HG03097 (cell line): ENCODE measurements at regions not wholly inside any gene's neighbourhood (a gene's known extent, or its start where the extent isn't known, plus 50 kb on each side); places are given as distances from the start of the nearest gene placed in this dataset.

Source experiments
- ATAC-seq: cut with Tn5 transposase; IDR thresholded peaks from one replicate; pipeline ENCODE4 v1.9.1; 2021; ENCODE audit not compliant: unreplicated experiment, low FRiP score

DNA sequence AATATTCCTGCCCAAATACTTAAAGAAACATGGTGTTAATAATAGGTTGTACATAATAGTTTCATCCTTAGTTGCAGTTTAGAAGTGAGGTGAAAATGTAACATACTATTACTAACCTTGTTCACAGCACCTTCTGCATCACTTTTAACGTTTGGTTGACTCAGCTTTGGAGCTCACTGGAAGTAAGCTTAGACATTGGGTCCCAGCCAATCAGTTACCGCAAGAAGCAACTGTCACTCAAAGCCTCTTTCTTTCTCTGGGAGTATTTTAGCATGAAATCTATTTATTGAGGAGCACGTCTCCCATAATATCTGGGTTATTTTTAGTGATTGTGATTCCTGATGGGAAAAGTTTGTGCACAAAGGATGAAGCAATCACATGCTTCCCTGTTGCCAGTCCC, 472.6 kb downstream of the SNAPC1 start:
- no peak for ATAC-seq

DNA sequence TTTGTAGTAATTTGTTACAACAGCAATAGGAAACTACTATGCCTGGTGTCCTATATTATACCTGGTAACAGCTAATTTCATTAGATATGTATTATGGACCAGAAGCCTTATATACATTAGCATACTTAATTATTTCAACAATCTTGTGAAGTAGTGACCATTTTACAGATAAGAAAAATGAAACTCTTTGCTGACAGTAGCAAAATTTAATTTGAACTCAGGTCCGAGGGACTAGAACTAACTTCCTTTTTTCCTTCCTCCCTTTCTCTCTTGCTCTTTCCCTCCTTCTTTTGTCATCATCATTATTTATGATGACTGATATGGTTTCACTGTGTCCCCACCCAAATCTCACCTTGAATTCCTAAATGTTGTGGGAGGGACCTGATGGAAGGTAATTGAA, 482.0 kb downstream of the SNAPC1 start:
- ATAC-seq = no peak

DNA sequence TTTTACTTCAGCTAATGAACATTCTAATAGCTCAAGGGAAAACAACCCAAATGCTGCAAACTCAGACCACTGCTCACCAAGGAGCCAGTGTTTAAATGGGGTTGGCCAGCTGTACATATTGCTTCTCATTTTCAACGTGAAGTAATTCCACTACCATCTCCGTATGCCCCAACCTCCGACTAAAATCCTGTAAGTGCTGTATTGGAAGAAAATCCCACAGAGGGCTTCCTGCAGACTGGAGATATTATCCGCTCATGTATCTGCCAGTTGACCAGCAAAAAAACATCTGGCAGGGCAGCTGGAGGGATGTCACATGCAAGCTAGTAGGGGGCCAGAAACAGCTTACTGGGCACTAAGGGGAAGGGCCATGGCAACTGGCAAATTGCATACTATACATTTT, 485.0 kb downstream of the SNAPC1 start:
- ATAC-seq = no peak

DNA sequence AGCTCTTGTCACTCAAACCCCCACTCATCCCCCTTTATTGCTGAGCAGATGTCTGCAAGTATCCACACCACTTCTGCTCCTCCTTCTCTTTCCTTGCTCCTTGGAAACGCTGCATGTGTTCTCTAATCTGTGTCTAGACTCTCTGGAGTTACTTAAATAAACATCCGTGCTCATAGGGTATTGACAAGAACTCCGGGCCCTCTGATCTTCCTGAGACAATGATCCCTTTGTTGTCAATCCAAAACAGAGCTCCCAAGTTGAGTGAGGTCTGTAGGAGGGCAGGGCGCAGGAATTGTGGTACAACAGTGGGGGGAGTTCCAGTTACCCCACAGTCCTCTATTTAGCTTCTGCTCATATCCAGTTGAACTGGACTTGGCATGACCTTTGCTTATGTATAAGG, 489.0 kb downstream of the SNAPC1 start:
- ATAC-seq = no peak

DNA sequence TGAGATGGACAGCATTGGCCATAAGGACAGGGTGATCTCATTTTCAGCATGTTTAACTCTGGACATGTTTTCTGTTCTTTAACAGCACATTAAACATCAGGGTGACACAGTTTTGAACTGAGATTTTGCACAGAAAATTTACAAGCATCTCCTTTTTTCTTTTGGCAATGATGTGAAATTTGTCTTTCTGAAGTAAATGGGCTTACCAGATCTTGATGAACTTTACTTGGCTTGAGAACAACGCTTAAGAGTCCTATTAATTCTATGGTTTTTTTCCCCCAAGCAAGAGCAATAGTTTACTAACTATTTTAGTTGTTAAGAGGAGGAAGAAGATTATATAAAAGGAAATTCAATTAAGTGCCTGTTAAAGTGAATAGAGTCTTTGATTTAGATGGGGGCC, 491.0 kb downstream of the SNAPC1 start:
- ATAC-seq = no peak

DNA sequence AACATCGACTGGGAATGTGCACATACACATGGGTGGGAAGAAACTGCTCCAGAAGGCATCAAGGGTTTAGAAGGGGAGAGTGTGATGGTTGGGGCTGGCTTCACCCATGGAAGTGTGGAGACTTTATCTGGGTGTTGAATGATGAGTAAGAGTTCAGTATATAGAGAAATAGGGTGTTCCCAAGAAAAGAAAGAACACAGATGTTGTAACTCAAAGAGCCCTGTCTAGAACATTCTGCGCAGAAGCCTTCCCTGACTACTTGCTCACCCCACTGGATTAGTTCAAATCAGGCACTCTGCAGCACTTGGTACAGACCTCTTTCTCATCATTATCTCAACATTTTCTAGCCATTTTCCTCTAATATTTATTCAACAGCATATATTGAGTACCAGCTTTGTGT, 491.7 kb downstream of the SNAPC1 start:
- ATAC-seq = no peak

DNA sequence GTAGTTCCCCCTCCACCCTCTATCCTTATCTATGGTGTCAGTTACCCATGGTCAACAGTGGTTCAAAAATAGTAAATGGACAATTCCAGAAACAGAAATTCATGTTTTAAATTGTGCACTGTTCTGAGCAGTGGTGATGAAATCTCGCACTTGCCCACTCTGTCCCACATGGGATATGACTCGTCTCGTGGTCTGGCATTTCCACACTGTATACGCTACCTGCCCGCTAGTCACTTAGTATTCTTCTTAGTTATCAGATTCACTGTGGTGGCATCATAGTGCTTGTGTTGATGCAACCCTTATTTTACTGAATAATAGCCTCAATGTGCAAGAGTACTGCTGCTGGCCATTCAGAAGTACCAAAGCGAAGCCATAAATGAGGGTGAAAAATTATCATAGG, 507.0 kb downstream of the SNAPC1 start:
- no peak for ATAC-seq

DNA sequence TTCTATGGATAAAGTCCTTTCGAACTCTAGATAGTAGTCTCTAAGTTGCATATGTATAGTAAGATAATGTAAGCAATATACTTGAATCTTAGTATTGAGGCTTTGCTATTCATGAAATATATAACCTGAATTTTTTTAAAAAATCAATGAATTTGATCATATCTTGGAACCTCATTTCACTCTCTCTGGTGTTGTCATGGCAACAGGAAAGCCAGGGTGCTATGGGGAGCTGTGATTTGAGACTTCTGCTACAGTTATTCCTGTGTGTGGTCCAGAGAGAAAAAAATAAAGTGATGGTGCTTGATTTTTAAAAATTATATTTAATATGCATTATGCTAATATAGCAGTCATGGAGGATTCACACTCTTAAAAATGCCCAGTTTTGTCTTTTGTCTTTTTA, 508.0 kb downstream of the SNAPC1 start:
- no peak for ATAC-seq

GRCh38 chr14:62280366-62280765, 518.1 kb downstream of the SNAPC1 start:
- no peak for ATAC-seq

DNA sequence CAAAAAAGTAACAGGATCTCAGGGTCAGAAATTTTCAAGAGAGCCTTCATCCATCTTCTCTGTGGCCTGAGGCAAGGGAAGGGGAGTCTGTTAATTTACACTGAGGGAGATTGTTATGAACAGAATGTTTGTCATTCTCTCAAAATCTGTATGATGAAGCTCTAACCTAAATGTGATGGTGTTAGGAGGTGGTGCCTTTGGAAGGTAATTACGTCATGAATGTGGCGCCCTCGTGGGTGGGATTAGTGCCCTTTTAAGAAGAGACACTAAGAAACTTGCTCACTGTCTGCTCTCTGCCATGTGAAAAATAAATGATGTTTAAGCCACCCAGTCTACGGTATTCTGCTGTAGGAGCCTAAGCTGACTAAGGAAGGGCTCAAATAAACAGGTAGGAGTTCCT, 521.6 kb downstream of the SNAPC1 start:
- no peak for ATAC-seq

DNA sequence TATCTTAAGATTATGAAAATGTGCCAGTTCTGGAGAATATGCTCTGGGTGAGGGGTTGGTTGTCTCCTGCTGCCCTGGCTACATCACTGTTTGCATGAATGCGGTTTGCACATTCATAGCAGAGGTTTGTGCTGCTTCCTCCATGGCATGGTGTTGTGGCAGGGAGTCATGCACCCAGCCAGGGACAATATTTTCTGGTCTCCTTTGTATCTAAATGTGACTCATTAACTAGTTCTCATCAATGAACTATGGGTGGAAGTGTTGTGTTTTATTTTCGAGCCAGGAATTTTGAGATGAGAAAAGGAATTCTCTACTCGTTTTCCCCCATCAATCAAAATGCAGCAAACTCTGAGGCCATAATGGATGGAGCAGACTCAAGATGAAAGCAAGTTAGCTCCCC, 527.3 kb downstream of the SNAPC1 start:
- ATAC-seq = no peak

DNA sequence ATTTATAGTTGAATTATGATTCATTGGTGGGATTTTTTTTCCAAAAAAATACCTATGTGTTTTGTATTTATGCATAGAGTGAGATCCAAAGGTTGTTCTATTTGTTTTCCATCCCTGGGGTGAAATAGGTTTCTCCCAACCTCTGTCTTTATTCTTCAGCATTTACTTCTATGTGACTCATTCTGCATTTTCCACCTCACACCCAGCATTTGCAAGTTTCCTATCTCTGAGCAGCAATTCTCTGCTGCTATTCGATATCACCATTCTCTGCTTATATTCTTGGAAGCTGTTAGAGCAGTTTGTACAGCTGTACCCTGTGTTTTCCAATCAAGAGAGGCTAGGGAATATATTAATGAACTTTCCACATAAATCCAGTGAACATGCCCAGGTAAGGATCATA, 538.9 kb downstream of the SNAPC1 start:
- no peak for ATAC-seq

GRCh38 chr14:62301911-62302310, 539.7 kb downstream of the SNAPC1 start:
- ATAC-seq = no peak

GRCh38 chr14:62303437-62303836, 541.2 kb downstream of the SNAPC1 start:
- no peak for ATAC-seq

GRCh38 chr14:62304257-62304656, 542.0 kb downstream of the SNAPC1 start:
- ATAC-seq = no peak

DNA sequence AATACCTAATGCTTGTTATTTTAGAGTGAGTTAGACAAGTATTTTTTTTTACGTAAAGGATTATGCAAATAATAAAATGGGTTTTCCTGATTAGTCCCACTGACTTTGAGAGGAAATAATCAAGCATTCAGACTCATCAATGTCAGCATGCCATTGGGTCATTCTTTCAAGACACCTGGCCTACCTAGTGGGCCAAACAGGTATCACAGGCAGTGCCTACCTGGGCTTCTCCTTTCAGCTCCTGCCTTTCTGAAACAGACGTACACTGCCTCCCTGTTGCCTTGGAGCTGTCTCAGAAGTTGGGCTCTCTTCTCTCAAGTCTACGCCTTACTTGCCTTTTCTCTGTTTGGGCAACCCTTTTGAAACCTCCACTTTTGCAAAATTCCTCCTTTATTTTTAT, 545.6 kb downstream of the SNAPC1 start:
- no peak for ATAC-seq

DNA sequence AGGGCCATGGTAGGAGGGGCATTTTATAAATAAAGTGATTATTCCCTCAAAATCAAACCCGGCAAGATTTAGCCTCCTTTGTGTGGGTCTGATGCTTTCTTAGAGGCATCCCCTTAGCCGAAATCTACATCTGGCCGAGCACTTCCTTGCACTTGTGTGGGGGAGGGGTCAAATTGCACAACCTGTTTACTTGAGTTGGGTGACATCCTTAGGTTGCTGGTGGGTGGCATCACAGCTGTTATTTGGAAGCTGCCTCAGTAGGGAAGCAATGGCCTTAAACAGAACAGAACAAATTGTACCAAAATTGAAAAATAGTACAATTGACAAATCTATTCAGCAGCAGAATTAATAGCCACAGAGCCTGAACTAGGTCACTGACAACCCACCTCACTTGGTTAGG, 546.1 kb downstream of the SNAPC1 start:
- no peak for ATAC-seq

GRCh38 chr14:62308891-62309290, 546.7 kb downstream of the SNAPC1 start:
- ATAC-seq = no peak

DNA sequence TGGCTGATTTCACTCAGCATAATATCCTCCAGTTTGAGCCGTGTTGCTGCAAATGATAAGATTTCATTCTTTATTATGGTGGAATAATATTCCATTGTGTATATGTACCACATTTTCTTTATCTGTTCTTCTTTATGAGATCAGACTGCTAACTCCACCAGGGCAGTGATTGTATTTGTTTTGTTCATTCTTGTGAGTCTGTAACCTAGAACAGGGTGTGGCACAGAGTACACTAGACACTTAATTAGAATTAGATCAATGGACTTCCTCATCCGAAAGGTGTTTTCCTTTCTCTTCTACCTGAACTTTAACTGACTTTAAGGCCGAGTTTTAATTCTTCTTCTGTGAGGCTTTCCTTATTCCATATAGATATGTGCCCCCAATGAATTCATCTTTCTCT, 551.0 kb downstream of the SNAPC1 start:
- no peak for ATAC-seq

DNA sequence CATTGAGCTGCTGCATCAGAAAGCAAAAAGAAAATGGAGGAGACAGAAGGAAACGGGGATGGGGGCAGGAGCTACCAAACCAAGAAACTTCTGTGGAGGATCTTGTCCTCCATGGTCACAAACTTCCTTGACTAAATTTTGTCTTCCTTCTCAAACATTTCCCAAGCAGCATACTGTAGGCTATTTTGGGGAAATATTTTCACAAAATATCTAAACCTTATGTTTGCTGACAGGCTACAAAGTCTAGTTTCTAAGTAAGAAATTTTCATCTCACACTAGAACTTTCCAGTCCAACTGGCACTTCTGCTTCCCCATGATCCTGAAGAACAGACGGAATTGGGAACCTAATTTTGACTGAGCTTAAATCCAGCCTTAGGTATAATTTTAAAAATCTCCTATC, 552.0 kb downstream of the SNAPC1 start:
- ATAC-seq = no peak

DNA sequence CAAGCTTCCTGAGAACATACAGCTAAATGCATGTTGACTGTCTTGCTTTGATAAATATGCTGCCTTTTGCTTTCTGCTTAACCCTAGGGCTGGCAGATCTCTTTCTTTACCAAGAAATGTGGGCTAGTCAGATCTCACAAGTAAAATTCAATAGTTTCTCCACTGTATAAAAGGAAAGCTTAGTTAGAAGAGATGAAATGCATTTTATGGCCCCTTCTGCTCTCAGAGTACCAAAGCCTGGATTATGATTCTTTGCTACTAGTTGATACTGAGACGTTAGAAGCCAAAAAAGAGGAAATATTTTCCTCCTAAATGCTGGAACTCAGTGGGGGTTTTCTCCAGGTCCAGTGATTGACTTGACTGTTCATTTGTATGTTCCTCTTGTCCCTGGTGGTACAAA, 552.7 kb downstream of the SNAPC1 start:
- ATAC-seq = no peak

DNA sequence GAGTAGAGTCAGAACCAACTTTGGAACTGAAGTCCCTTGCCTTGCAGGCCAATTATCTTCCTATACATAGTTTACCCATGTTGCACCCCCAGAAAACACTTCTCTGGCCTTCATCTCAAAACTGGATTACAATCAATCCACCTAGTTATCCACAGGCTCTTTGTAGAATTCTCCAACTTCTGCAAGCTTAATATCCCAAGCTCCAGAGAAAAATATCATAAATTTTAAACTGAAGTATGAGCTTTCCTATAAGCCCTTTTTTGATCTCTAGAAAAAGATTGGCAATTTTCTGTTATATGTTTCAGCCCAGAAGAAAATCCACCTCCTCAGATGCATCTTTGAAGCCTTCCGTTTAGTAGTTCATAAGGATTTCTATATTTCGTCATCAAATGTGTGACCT, 553.4 kb downstream of the SNAPC1 start:
- ATAC-seq = no peak

DNA sequence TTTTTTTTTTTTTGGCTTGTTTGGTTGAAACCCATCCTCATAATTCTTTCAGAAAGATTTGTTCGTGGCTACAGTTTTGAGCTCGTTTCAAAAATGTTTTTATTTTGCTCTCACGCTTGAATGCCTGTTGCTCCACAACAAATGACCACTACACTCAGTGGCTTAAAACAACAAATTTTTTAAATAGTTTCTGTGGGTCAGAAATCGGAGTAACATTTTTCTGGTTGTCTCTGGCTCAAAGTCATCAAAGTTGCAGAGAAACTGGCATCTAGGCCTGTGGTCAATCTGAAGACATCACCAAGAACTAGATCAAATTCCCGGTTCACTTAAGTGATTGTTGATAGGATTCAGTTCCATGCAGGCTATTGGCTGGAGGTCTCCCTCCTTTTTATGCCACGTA, 560.0 kb downstream of the SNAPC1 start:
- ATAC-seq = no peak

DNA sequence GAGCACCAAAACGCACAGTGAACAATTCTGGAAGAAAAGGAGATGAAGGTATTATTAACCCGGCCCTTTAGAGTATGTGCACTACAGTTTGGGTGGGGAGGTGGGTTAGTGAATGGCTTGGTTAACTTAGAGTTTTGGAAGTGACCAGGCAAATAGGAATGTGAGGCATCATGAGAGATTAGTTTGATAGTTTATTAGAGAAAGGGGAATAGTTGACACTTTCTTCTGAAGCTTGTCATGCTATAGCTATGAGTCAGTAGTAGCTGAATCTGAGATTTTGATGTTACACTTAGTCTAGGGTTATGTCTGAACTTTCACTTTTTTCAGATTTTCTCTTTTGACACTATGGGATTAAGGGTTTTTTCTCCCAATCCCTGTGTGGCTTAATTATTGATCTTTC, 567.2 kb downstream of the SNAPC1 start:
- no peak for ATAC-seq
